NCI-H1105 (cell line): ENCODE measurements at regions not wholly inside any gene's neighbourhood (a gene's known extent, or its start where the extent isn't known, plus 50 kb on each side); places are given as distances from the start of the nearest gene placed in this dataset.
"Not testable (repeated sequence)": the region's sequence is repeated elsewhere in the genome, so short reads cannot be mapped to it uniquely, and the experiment has no call there.

Experiments used
- DNase-seq: peaks from one replicate; lab custom pipeline; 2025; lab: John Stamatoyannopoulos, UW

DNA sequence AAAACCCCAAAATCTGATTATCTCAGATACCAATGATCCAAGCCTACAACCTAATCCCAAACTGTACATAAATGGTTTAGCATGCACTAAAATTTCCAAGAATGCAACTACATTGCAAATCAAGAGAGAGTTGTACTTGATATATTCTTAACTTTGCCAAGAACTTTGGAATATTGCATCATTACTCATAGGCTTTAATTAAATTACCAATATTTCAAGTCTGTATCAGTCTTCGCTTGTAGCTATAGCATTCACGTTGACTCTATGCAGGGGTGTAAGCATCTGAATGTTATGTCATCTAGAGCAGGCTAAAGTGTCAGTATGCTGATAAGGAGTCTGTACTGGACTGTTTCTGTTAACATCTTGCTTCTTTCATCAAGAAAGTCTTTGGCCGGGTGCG is 56.3 kb downstream of the FOXI3 start:
- no peak for DNase-seq

GRCh38 chr2:88377641-88377991 is 74.9 kb downstream of the FOXI3 start:
- no peak for DNase-seq

- no peak for DNase-seq
Observed at GRCh38 chr2:88372042-88372441, 80.5 kb downstream of the FOXI3 start.

DNA sequence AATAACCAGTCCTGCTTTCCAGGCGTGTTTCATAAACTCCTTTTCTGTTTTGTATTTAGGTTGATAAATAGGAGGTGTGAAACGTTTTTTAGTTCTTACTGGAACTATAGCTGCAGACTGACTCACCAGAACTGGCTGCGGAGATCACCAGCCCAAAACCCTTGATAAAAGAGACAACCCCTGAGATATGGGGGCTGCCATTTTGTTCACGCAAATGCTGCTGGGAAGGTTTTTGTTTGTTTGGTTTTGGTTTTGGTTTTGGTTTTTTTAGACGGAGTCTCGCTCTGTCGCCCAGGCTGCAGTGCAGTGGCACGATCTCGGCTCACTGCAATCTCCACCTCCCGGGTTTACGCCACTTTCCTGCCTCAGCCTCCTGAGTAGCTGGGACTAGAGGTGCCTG is 87.1 kb downstream of the FOXI3 start:
- not testable (repeated sequence) for DNase-seq

- no peak for DNase-seq
Observed at GRCh38 chr2:88355486-88355885, 97.0 kb downstream of the FOXI3 start.

- DNase-seq, result no peak
Observed at GRCh38 chr2:88351249-88351601, 101.3 kb downstream of the FOXI3 start.

- DNase-seq, result no peak
Observed at GRCh38 chr2:88350331-88351248, 101.9 kb downstream of the FOXI3 start.

- no peak for DNase-seq
Observed at GRCh38 chr2:88345842-88346241, 106.7 kb downstream of the FOXI3 start.

- DNase-seq, result no peak
Observed at GRCh38 chr2:88342749-88343148, 109.7 kb downstream of the FOXI3 start.

GRCh38 chr2:88334418-88334817 is 118.1 kb downstream of the FOXI3 start:
- DNase-seq, result no peak

- no peak for DNase-seq
Observed at GRCh38 chr2:88331239-88331638, 121.3 kb downstream of the FOXI3 start.

GRCh38 chr2:88329815-88330603 is 122.5 kb downstream of the FOXI3 start:
- no peak for DNase-seq

- no peak for DNase-seq
Observed at GRCh38 chr2:88321449-88322248, 130.8 kb downstream of the FOXI3 start.

- no peak for DNase-seq
Observed at GRCh38 chr2:88320076-88320773, 132.3 kb downstream of the FOXI3 start.

DNA sequence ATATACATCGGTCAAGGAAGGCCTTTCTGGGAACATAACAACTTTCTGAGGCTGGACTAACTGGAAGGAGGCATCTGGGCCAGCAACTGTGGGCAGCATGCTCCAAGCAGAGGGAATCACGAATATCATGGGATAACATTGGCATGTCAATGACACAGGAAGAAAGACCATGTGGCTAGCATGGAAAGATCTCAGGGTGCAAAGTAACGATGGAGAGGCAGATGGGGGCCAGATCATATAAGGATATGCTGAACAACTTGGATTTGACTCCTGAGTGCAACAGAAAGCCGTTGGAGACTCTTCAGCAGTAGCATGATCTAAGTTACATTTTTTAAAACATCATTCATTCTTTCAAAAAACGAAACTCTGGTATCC is 133.6 kb downstream of the FOXI3 start:
- DNase-seq, result no peak

GRCh38 chr2:88318071-88318955 is 134.2 kb downstream of the FOXI3 start:
- DNase-seq, result no peak

- no peak for DNase-seq
Observed at GRCh38 chr2:88310787-88311186, 140.6 kb downstream of the THNSL2 start.

GRCh38 chr2:88307817-88308216 is 137.7 kb downstream of the THNSL2 start:
- DNase-seq, result peak; percentile 7

- DNase-seq, result no peak
Observed at GRCh38 chr2:88303865-88304264, 133.7 kb downstream of the THNSL2 start.

- DNase-seq, result no peak
Observed at GRCh38 chr2:88296247-88296646, 126.1 kb downstream of the THNSL2 start.
